ENCODE measurements at regions not wholly inside any gene's neighbourhood (a gene's known extent, or its start where the extent isn't known, plus 50 kb on each side); places are given as distances from the start of the nearest gene placed in this dataset.

DNA sequence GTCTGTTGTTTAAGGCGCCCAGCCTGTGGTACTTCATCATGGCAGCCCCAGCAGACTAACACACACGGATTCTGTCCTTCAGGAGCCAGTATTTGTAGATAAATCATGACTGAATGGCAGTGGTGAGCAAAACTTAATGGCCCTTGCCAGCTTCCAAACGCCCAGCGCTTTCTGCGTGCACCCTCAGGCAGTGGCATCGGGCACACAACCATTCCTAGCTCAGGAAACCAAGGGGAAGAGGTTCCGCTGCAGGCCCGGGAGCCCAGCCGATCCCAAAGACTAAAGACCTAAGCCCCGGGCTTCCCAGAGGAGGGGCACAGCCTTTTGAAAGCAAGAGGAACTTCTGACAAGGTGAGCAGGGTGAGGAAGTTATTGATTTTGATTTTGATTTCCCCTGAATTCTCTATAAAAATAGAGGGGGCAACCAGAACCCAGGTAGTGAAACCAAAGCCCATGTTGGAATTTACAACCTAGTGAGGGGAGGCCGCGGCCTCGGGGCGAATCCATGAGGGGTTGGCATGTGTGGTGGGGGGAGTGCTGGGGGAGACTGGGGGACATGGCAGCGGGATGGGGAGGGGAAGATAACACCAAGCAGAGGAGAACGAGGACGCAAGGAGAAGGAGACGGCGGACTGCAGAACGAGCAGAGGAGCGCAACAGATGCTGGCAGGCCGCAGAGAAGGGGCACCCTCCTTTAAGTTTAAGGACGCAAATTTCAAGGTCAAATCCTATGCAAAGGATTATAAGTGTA, 79.9 kb upstream of the SEPTIN5 start (continued):
- TF ChIP-seq, protein P1, sequence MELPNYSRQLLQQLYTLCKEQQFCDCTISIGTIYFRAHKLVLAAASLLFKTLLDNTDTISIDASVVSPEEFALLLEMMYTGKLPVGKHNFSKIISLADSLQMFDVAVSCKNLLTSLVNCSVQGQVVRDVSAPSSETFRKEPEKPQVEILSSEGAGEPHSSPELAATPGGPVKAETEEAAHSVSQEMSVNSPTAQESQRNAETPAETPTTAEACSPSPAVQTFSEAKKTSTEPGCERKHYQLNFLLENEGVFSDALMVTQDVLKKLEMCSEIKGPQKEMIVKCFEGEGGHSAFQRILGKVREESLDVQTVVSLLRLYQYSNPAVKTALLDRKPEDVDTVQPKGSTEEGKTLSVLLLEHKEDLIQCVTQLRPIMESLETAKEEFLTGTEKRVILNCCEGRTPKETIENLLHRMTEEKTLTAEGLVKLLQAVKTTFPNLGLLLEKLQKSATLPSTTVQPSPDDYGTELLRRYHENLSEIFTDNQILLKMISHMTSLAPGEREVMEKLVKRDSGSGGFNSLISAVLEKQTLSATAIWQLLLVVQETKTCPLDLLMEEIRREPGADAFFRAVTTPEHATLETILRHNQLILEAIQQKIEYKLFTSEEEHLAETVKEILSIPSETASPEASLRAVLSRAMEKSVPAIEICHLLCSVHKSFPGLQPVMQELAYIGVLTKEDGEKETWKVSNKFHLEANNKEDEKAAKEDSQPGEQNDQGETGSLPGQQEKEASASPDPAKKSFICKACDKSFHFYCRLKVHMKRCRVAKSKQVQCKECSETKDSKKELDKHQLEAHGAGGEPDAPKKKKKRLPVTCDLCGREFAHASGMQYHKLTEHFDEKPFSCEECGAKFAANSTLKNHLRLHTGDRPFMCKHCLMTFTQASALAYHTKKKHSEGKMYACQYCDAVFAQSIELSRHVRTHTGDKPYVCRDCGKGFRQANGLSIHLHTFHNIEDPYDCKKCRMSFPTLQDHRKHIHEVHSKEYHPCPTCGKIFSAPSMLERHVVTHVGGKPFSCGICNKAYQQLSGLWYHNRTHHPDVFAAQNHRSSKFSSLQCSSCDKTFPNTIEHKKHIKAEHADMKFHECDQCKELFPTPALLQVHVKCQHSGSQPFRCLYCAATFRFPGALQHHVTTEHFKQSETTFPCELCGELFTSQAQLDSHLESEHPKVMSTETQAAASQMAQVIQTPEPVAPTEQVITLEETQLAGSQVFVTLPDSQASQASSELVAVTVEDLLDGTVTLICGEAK (IDR thresholded peaks at IDR 0.05), result no peak
- TF ChIP-seq, protein P1 (CRISPR knock-in tag; IDR thresholded peaks at IDR 0.05), result peak; percentile 53
- TF ChIP-seq PCBP1 (IDR thresholded peaks at IDR 0.05; ENCODE audit: low read depth, low read length, poor library complexity, severe bottlenecking) (no peak), NR4A1 (CRISPR knock-in tag; IDR thresholded peaks at IDR 0.05) (no peak), NR4A1 (tag; IDR thresholded peaks at IDR 0.05) (peak; percentile 41; the same call in 1 of the 2 replicates), MEF2D (tag; conservative IDR thresholded peaks at IDR 0.05; ENCODE audit: low read depth) (0 out of 2 replicates have a peak, but pooled peaks have one; percentile 12), NFIX (CRISPR knock-in tag; IDR thresholded peaks at IDR 0.05; ENCODE audit: low read depth) (no peak)
- TF ChIP-seq, protein P2, sequence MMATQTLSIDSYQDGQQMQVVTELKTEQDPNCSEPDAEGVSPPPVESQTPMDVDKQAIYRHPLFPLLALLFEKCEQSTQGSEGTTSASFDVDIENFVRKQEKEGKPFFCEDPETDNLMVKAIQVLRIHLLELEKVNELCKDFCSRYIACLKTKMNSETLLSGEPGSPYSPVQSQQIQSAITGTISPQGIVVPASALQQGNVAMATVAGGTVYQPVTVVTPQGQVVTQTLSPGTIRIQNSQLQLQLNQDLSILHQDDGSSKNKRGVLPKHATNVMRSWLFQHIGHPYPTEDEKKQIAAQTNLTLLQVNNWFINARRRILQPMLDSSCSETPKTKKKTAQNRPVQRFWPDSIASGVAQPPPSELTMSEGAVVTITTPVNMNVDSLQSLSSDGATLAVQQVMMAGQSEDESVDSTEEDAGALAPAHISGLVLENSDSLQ (IDR thresholded peaks at IDR 0.05), result 0 out of 2 replicates have a peak, but pooled peaks have one; percentile 0
